ENCODE measurements at regions not wholly inside any gene's neighbourhood (a gene's known extent, or its start where the extent isn't known, plus 50 kb on each side); places are given as distances from the start of the nearest gene placed in this dataset.

GRCh38 chr2:103734911-103735310, 973.1 kb downstream of the TMEM182 start:
- no peak overlapping the region for H3K27ac ChIP-seq (ENCODE audit: low read depth, low read length)
- H3K27me3 ChIP-seq (ENCODE audit: control insufficient read depth, insufficient read depth, low read length) = no peaks in the 10 kb centered on the region
- no peak overlapping the region for H3K4me3 ChIP-seq (ENCODE audit: low read depth, low read length)
- peaks cover 7% of the 10 kb centered on the region for H3K9me3 ChIP-seq (ENCODE audit: control insufficient read depth, insufficient read depth, low read length)
- DNase-seq (ENCODE audit: low read depth in 4 of 6, low spot score in 6 of 6) = no peak
- no peaks in the 10 kb centered on the region for H3K4me1 ChIP-seq (ENCODE audit: control insufficient read depth, insufficient read depth, low read length)
- H3K36me3 ChIP-seq (ENCODE audit: control insufficient read depth, insufficient read depth, low read length) = no peaks in the 10 kb centered on the region

- DNase-seq (ENCODE audit: low read depth in 4 of 6, low spot score in 6 of 6) = no peak
- Histone ChIP-seq H3K9me3 (ENCODE audit: control insufficient read depth, insufficient read depth, low read length) (peaks cover 5% of the 10 kb centered on the region), H3K27me3 (ENCODE audit: control insufficient read depth, insufficient read depth, low read length) (no peaks in the 10 kb centered on the region), H3K36me3 (ENCODE audit: control insufficient read depth, insufficient read depth, low read length) (no peaks in the 10 kb centered on the region), H3K4me3 (ENCODE audit: low read depth, low read length) (no peak overlapping the region), H3K4me1 (ENCODE audit: control insufficient read depth, insufficient read depth, low read length) (no peaks in the 10 kb centered on the region), H3K27ac (ENCODE audit: low read depth, low read length) (no peak overlapping the region)
- WGBS (ENCODE audit: insufficient coverage) = no CpG with 5 or more reads among the region's 3 CpGs
Observed at GRCh38 chr2:103738108-103738507, 976.3 kb downstream of the TMEM182 start.

- peak in 1 of 6 donors; percentile 2 for DNase-seq (ENCODE audit: low read depth in 4 of 6, low spot score in 6 of 6)
- H3K27ac ChIP-seq (ENCODE audit: low read depth, low read length) = no peak overlapping the region
- no peaks in the 10 kb centered on the region for H3K4me1 ChIP-seq (ENCODE audit: control insufficient read depth, insufficient read depth, low read length)
- H3K27me3 ChIP-seq (ENCODE audit: control insufficient read depth, insufficient read depth, low read length) = no peaks in the 10 kb centered on the region
- H3K9me3 ChIP-seq (ENCODE audit: control insufficient read depth, insufficient read depth, low read length) = peaks cover 5% of the 10 kb centered on the region
- no peak overlapping the region for H3K4me3 ChIP-seq (ENCODE audit: low read depth, low read length)
- WGBS (ENCODE audit: insufficient coverage) = no CpG with 5 or more reads among the region's 1 CpG
- H3K36me3 ChIP-seq (ENCODE audit: control insufficient read depth, insufficient read depth, low read length) = no peaks in the 10 kb centered on the region
Observed at GRCh38 chr2:103738606-103739005, 976.8 kb downstream of the TMEM182 start.

GRCh38 chr2:103739186-103739585, 977.4 kb downstream of the TMEM182 start:
- Histone ChIP-seq H3K4me1 (ENCODE audit: control insufficient read depth, insufficient read depth, low read length) (no peaks in the 10 kb centered on the region), H3K9me3 (ENCODE audit: control insufficient read depth, insufficient read depth, low read length) (peaks cover 5% of the 10 kb centered on the region), H3K36me3 (ENCODE audit: control insufficient read depth, insufficient read depth, low read length) (no peaks in the 10 kb centered on the region), H3K27ac (ENCODE audit: low read depth, low read length) (no peak overlapping the region), H3K4me3 (ENCODE audit: low read depth, low read length) (no peak overlapping the region), H3K27me3 (ENCODE audit: control insufficient read depth, insufficient read depth, low read length) (no peaks in the 10 kb centered on the region)
- peak in 2 of 6 donors; percentile 69 to 82 for DNase-seq (ENCODE audit: low read depth in 4 of 6, low spot score in 6 of 6)
- no CpG with 5 or more reads among the region's 3 CpGs for WGBS (ENCODE audit: insufficient coverage)

GRCh38 chr2:103739921-103740320, 978.1 kb downstream of the TMEM182 start:
- H3K9me3 ChIP-seq (ENCODE audit: control insufficient read depth, insufficient read depth, low read length) = peaks cover 4% of the 10 kb centered on the region
- no peaks in the 10 kb centered on the region for H3K4me1 ChIP-seq (ENCODE audit: control insufficient read depth, insufficient read depth, low read length)
- no peaks in the 10 kb centered on the region for H3K36me3 ChIP-seq (ENCODE audit: control insufficient read depth, insufficient read depth, low read length)
- no peak overlapping the region for H3K27ac ChIP-seq (ENCODE audit: low read depth, low read length)
- no peak overlapping the region for H3K4me3 ChIP-seq (ENCODE audit: low read depth, low read length)
- peak in 4 of 6 donors; percentile 30 to 89 (median 66) for DNase-seq (ENCODE audit: low read depth in 4 of 6, low spot score in 6 of 6)
- H3K27me3 ChIP-seq (ENCODE audit: control insufficient read depth, insufficient read depth, low read length) = no peaks in the 10 kb centered on the region
- no CpG with 5 or more reads among the region's 1 CpG for WGBS (ENCODE audit: insufficient coverage)

GRCh38 chr2:103740631-103741030, 978.8 kb downstream of the TMEM182 start:
- Histone ChIP-seq H3K4me3 (ENCODE audit: low read depth, low read length) (no peak overlapping the region), H3K4me1 (ENCODE audit: control insufficient read depth, insufficient read depth, low read length) (no peaks in the 10 kb centered on the region), H3K27me3 (ENCODE audit: control insufficient read depth, insufficient read depth, low read length) (no peaks in the 10 kb centered on the region), H3K36me3 (ENCODE audit: control insufficient read depth, insufficient read depth, low read length) (no peaks in the 10 kb centered on the region), H3K27ac (ENCODE audit: low read depth, low read length) (no peak overlapping the region), H3K9me3 (ENCODE audit: control insufficient read depth, insufficient read depth, low read length) (no peaks in the 10 kb centered on the region)
- no CpG with 5 or more reads among the region's 1 CpG for WGBS (ENCODE audit: insufficient coverage)
- DNase-seq (ENCODE audit: low read depth in 4 of 6, low spot score in 6 of 6) = peak in 1 of 6 donors; percentile 80

- Histone ChIP-seq H3K27ac (ENCODE audit: low read depth, low read length) (no peak overlapping the region), H3K36me3 (ENCODE audit: control insufficient read depth, insufficient read depth, low read length) (no peaks in the 10 kb centered on the region), H3K4me1 (ENCODE audit: control insufficient read depth, insufficient read depth, low read length) (no peaks in the 10 kb centered on the region), H3K4me3 (ENCODE audit: low read depth, low read length) (no peak overlapping the region), H3K9me3 (ENCODE audit: control insufficient read depth, insufficient read depth, low read length) (no peaks in the 10 kb centered on the region), H3K27me3 (ENCODE audit: control insufficient read depth, insufficient read depth, low read length) (no peaks in the 10 kb centered on the region)
- peak in 2 of 6 donors; percentile 22 to 80 for DNase-seq (ENCODE audit: low read depth in 4 of 6, low spot score in 6 of 6)
Observed at GRCh38 chr2:103743195-103743594, 981.4 kb downstream of the TMEM182 start.

- Histone ChIP-seq H3K27me3 (ENCODE audit: control insufficient read depth, insufficient read depth, low read length) (no peaks in the 10 kb centered on the region), H3K36me3 (ENCODE audit: control insufficient read depth, insufficient read depth, low read length) (no peaks in the 10 kb centered on the region), H3K9me3 (ENCODE audit: control insufficient read depth, insufficient read depth, low read length) (peaks cover 2% of the 10 kb centered on the region), H3K27ac (ENCODE audit: low read depth, low read length) (no peak overlapping the region), H3K4me1 (ENCODE audit: control insufficient read depth, insufficient read depth, low read length) (no peaks in the 10 kb centered on the region), H3K4me3 (ENCODE audit: low read depth, low read length) (no peak overlapping the region)
- WGBS (ENCODE audit: insufficient coverage) = 100% methylated on average over 1 of the region's 2 CpGs
- no peak for DNase-seq (ENCODE audit: low read depth in 4 of 6, low spot score in 6 of 6)
Observed at GRCh38 chr2:103754530-103754929, 992.7 kb downstream of the TMEM182 start.

- H3K9me3 ChIP-seq (ENCODE audit: control insufficient read depth, insufficient read depth, low read length) = no peaks in the 10 kb centered on the region
- no peaks in the 10 kb centered on the region for H3K27me3 ChIP-seq (ENCODE audit: control insufficient read depth, insufficient read depth, low read length)
- DNase-seq (ENCODE audit: low read depth in 4 of 6, low spot score in 6 of 6) = no peak
- WGBS (ENCODE audit: insufficient coverage) = no CpG with 5 or more reads among the region's 4 CpGs
- no peak overlapping the region for H3K4me3 ChIP-seq (ENCODE audit: low read depth, low read length)
- H3K4me1 ChIP-seq (ENCODE audit: control insufficient read depth, insufficient read depth, low read length) = no peaks in the 10 kb centered on the region
- no peaks in the 10 kb centered on the region for H3K36me3 ChIP-seq (ENCODE audit: control insufficient read depth, insufficient read depth, low read length)
- H3K27ac ChIP-seq (ENCODE audit: low read depth, low read length) = no peak overlapping the region
Observed at GRCh38 chr2:103773884-103774283, 1012.1 kb downstream of the TMEM182 start.

- peak in 1 of 6 donors; percentile 6 for DNase-seq (ENCODE audit: low read depth in 4 of 6, low spot score in 6 of 6)
- no peak overlapping the region for H3K4me3 ChIP-seq (ENCODE audit: low read depth, low read length)
- no peaks in the 10 kb centered on the region for H3K9me3 ChIP-seq (ENCODE audit: control insufficient read depth, insufficient read depth, low read length)
- no peaks in the 10 kb centered on the region for H3K4me1 ChIP-seq (ENCODE audit: control insufficient read depth, insufficient read depth, low read length)
- no peaks in the 10 kb centered on the region for H3K36me3 ChIP-seq (ENCODE audit: control insufficient read depth, insufficient read depth, low read length)
- H3K27ac ChIP-seq (ENCODE audit: low read depth, low read length) = no peak overlapping the region
- no CpG with 5 or more reads among the region's 4 CpGs for WGBS (ENCODE audit: insufficient coverage)
- no peaks in the 10 kb centered on the region for H3K27me3 ChIP-seq (ENCODE audit: control insufficient read depth, insufficient read depth, low read length)
Observed at GRCh38 chr2:103780088-103780702, 1018.4 kb downstream of the TMEM182 start.

Measured in spinal cord (tissue), 9 donors.